ENCODE measurements at regions not wholly inside any gene's neighbourhood (a gene's known extent, or its start where the extent isn't known, plus 50 kb on each side); places are given as distances from the start of the nearest gene placed in this dataset.

DNA sequence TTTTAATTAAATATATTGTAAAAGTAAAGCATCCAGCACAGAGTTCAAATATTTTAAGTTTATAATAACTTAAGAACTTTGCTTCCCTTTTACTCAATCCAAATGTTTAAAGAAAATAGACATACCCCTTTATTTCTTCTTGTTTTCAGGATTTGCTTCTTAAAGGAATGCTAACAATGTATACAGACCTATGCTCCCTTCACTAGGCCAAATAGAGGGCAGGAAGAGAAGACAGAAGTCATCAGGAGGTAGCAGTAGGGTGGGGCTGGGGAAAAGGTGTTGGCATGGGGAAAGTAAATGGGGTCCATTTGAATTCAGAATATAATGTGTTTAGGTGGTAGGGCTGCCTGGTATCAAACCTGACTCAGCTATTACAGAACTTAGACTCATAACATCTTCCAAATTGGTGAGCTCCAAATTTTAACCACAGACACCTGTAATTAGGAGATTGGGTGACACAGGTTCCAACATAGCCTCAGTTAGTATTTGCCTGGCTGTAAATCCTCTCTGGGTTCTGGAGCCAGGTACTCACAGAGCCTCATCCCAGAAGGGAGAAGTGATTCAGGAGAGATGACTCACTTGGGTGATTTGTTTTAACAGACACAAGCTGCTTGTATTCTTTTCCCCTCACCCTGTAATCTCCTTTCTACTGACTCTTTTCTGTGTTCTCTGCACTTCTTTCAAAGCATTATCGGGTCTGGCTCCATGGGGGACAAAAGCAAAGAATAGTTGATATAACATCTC lies 60.1 kb upstream of the DUSP10 start:
- TF ChIP-seq EP300 (conservative IDR thresholded peaks at IDR 0.05; ENCODE audit: poor library complexity, severe bottlenecking) (no peak), EZH2 (IDR thresholded peaks at IDR 0.05; ENCODE audit: borderline replicate concordance, insufficient read depth, low read length, poor library complexity, severe bottlenecking) (no peak), RAD21 (conservative IDR thresholded peaks at IDR 0.05) (no peak), POLR2AphosphoS5 (IDR thresholded peaks at IDR 0.05) (no peak), MXI1 (conservative IDR thresholded peaks at IDR 0.05; ENCODE audit: poor library complexity, severe bottlenecking) (no peak), TAF1 (IDR thresholded peaks at IDR 0.05; ENCODE audit: low read depth) (no peak), SMC3 (conservative IDR thresholded peaks at IDR 0.05; ENCODE audit: poor library complexity) (no peak)
- TF ChIP-seq, protein P1, sequence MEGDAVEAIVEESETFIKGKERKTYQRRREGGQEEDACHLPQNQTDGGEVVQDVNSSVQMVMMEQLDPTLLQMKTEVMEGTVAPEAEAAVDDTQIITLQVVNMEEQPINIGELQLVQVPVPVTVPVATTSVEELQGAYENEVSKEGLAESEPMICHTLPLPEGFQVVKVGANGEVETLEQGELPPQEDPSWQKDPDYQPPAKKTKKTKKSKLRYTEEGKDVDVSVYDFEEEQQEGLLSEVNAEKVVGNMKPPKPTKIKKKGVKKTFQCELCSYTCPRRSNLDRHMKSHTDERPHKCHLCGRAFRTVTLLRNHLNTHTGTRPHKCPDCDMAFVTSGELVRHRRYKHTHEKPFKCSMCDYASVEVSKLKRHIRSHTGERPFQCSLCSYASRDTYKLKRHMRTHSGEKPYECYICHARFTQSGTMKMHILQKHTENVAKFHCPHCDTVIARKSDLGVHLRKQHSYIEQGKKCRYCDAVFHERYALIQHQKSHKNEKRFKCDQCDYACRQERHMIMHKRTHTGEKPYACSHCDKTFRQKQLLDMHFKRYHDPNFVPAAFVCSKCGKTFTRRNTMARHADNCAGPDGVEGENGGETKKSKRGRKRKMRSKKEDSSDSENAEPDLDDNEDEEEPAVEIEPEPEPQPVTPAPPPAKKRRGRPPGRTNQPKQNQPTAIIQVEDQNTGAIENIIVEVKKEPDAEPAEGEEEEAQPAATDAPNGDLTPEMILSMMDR (IDR thresholded peaks at IDR 0.05; ENCODE audit: poor library complexity, severe bottlenecking) = no peak
- TF ChIP-seq, protein P2, sequence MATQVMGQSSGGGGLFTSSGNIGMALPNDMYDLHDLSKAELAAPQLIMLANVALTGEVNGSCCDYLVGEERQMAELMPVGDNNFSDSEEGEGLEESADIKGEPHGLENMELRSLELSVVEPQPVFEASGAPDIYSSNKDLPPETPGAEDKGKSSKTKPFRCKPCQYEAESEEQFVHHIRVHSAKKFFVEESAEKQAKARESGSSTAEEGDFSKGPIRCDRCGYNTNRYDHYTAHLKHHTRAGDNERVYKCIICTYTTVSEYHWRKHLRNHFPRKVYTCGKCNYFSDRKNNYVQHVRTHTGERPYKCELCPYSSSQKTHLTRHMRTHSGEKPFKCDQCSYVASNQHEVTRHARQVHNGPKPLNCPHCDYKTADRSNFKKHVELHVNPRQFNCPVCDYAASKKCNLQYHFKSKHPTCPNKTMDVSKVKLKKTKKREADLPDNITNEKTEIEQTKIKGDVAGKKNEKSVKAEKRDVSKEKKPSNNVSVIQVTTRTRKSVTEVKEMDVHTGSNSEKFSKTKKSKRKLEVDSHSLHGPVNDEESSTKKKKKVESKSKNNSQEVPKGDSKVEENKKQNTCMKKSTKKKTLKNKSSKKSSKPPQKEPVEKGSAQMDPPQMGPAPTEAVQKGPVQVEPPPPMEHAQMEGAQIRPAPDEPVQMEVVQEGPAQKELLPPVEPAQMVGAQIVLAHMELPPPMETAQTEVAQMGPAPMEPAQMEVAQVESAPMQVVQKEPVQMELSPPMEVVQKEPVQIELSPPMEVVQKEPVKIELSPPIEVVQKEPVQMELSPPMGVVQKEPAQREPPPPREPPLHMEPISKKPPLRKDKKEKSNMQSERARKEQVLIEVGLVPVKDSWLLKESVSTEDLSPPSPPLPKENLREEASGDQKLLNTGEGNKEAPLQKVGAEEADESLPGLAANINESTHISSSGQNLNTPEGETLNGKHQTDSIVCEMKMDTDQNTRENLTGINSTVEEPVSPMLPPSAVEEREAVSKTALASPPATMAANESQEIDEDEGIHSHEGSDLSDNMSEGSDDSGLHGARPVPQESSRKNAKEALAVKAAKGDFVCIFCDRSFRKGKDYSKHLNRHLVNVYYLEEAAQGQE (IDR thresholded peaks at IDR 0.05; ENCODE audit: borderline replicate concordance) = no peak
- Histone ChIP-seq H3K36me3 (ENCODE audit: insufficient read depth, low read length) (no peaks in the 10 kb centered on the region), H4K20me1 (ENCODE audit: insufficient read depth) (no peaks in the 10 kb centered on the region), H3K9me3 (ENCODE audit: low read length) (no peaks in the 10 kb centered on the region), H3K9ac (ENCODE audit: low read length) (no peak overlapping the region), H3F3A (ENCODE audit: insufficient read depth, low read length, poor library complexity, severe bottlenecking) (no peaks in the 10 kb centered on the region), H3K79me2 (replicated peaks; ENCODE audit: insufficient read depth, low read length) (no peaks in the 10 kb centered on the region), H3K27me3 (ENCODE audit: insufficient read depth, low read depth, low read length) (no peaks in the 10 kb centered on the region), H3K4me2 (ENCODE audit: low read length) (no peak overlapping the region), H3K9me2 (ENCODE audit: insufficient read depth, low read length) (no peaks in the 10 kb centered on the region), H3K4me3 (ENCODE audit: low read length) (no peak overlapping the region), H2AFZ (ENCODE audit: low read depth, low read length) (no peak overlapping the region), H3K27ac (ENCODE audit: low read length) (no peak overlapping the region)

DNA sequence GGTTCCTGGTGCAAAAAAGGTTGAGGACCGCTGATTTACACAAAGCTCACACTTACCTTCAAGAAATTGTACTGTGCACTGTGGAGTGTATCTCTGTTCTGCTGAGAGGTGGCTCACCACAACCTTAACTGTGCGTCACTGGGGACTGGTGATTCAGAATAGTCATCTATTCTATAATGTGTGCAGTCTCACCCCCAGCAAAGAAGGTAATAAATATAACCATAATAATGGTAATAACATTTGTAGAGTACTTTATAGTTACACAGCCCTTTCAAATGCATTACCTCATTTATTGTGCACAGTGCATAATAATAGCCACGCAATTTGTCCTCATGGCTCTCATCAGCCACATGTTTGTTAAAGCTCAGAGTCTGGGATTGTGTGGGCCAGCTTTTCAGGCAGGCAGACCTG lies 59.4 kb upstream of the DUSP10 start:
- Histone ChIP-seq H4K20me1 (ENCODE audit: insufficient read depth) (no peaks in the 10 kb centered on the region), H3K79me2 (replicated peaks; ENCODE audit: insufficient read depth, low read length) (no peaks in the 10 kb centered on the region), H2AFZ (ENCODE audit: low read depth, low read length) (no peak overlapping the region), H3K27me3 (ENCODE audit: insufficient read depth, low read depth, low read length) (no peaks in the 10 kb centered on the region), H3K9me3 (ENCODE audit: low read length) (no peaks in the 10 kb centered on the region), H3K9ac (ENCODE audit: low read length) (no peak overlapping the region), H3K27ac (ENCODE audit: low read length) (no peak overlapping the region), H3F3A (ENCODE audit: insufficient read depth, low read length, poor library complexity, severe bottlenecking) (no peaks in the 10 kb centered on the region), H3K36me3 (ENCODE audit: insufficient read depth, low read length) (no peaks in the 10 kb centered on the region), H3K4me3 (ENCODE audit: low read length) (no peak overlapping the region), H3K9me2 (ENCODE audit: insufficient read depth, low read length) (no peaks in the 10 kb centered on the region), H3K4me2 (ENCODE audit: low read length) (no peak overlapping the region)
- no peak for TF ChIP-seq EP300 (conservative IDR thresholded peaks at IDR 0.05; ENCODE audit: poor library complexity, severe bottlenecking)
- TF ChIP-seq EZH2 (IDR thresholded peaks at IDR 0.05; ENCODE audit: borderline replicate concordance, insufficient read depth, low read length, poor library complexity, severe bottlenecking) = no peak
- TF ChIP-seq POLR2AphosphoS5 (IDR thresholded peaks at IDR 0.05) = no peak
- TF ChIP-seq, protein P2 (IDR thresholded peaks at IDR 0.05; ENCODE audit: borderline replicate concordance) = no peak
- TF ChIP-seq MXI1 (conservative IDR thresholded peaks at IDR 0.05; ENCODE audit: poor library complexity, severe bottlenecking) = no peak
- no peak for TF ChIP-seq SMC3 (conservative IDR thresholded peaks at IDR 0.05; ENCODE audit: poor library complexity)
- TF ChIP-seq RAD21 (conservative IDR thresholded peaks at IDR 0.05) = no peak
- TF ChIP-seq TAF1 (IDR thresholded peaks at IDR 0.05; ENCODE audit: low read depth) = no peak
- TF ChIP-seq, protein P1 (IDR thresholded peaks at IDR 0.05; ENCODE audit: poor library complexity, severe bottlenecking) = no peak

Measured in neural cell (in vitro differentiated cells).